HEK293 (cell line): ENCODE measurements at regions not wholly inside any gene's neighbourhood (a gene's known extent, or its start where the extent isn't known, plus 50 kb on each side); places are given as distances from the start of the nearest gene placed in this dataset.

ENCODE experiments used
- YY2 ChIP-seq: fragments of 450-650 bp; formaldehyde crosslinking; IDR thresholded peaks from 2 replicates; pipeline ENCODE4 v1.5.1; 2016; ENCODE audit warnings: missing biosample characterization, missing genetic modification characterization
- ZBTB17 ChIP-seq: fragments of 450-650 bp; formaldehyde crosslinking; IDR thresholded peaks from 2 replicates; pipeline ENCODE4 v1.5.1; 2016; ENCODE audit warnings: missing biosample characterization, missing genetic modification characterization
- ZBTB8A ChIP-seq: fragments of 450-650 bp; formaldehyde crosslinking; IDR thresholded peaks from 2 replicates; pipeline ENCODE4 v1.5.1; 2016; ENCODE audit warnings: missing biosample characterization, missing genetic modification characterization
- ZNF133 ChIP-seq: fragments of 450-650 bp; formaldehyde crosslinking; IDR thresholded peaks from 2 replicates; pipeline ENCODE4 v1.5.1; 2016; ENCODE audit warnings: missing biosample characterization, missing genetic modification characterization
- ZNF335 ChIP-seq: fragments of 450-650 bp; formaldehyde crosslinking; conservative IDR thresholded peaks from 2 replicates; pipeline ENCODE4 v1.5.1; 2016; ENCODE audit warnings: missing biosample characterization, missing genetic modification characterization
- ZNF423 ChIP-seq: fragments of 450-650 bp; formaldehyde crosslinking; IDR thresholded peaks from 2 replicates; pipeline ENCODE4 v1.5.1; 2016; ENCODE audit warnings: missing biosample characterization, missing genetic modification characterization
- ZNF624 ChIP-seq: fragments of 450-650 bp; formaldehyde crosslinking; IDR thresholded peaks from 2 replicates; pipeline ENCODE4 v1.5.1; 2017; ENCODE audit warnings: missing biosample characterization, missing genetic modification characterization
- ZNF747 ChIP-seq: fragments of 450-650 bp; formaldehyde crosslinking; IDR thresholded peaks from 2 replicates; pipeline ENCODE4 v1.5.1; 2016; ENCODE audit warnings: missing biosample characterization, missing genetic modification characterization
- TF ChIP-seq, protein P1 (sequence below): fragments of 450-650 bp; formaldehyde crosslinking; IDR thresholded peaks from 2 replicates; pipeline ENCODE4 v1.5.1; 2016; ENCODE audit warnings: missing biosample characterization, missing genetic modification characterization
- TF ChIP-seq, protein P2 (sequence below): fragments of 450-650 bp; formaldehyde crosslinking; IDR thresholded peaks from 2 replicates; pipeline ENCODE4 v1.5.1; 2016; ENCODE audit warnings: missing biosample characterization, missing genetic modification characterization
- TF ChIP-seq, protein P3 (sequence below): fragments of 450-650 bp; formaldehyde crosslinking; IDR thresholded peaks from 2 replicates; pipeline ENCODE4 v1.5.1; 2016; ENCODE audit warnings: missing biosample characterization, missing genetic modification characterization

DNA sequence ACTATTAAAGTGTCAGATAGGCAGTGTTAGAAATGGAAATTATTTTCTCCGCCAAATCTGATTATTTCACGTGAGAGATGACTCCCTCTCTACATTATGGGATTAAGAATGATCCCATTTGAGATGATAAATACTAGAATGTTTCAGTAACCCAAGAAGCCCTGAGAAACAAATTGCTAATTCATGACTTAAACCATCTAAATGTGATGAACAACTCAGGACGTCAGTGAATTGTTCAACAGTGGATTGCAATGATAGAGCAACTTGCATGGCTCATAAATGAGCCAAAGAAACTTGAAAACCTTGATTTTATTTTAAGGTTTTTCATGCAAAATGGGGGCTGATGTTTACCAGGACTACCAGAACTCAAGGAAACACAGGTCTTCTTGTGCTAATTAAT is 350.5 kb upstream of the WWC1 start:
- TF ChIP-seq ZNF423 (no peak), ZBTB17 (tag by site-specific recombination) (no peak), ZNF747 (tag by site-specific recombination) (no peak), ZNF624 (tag by site-specific recombination) (no peak), ZBTB8A (tag by site-specific recombination) (no peak), ZNF133 (tag by site-specific recombination) (no peak), ZNF335 (tag by site-specific recombination) (no peak), YY2 (tag by site-specific recombination) (no peak)
- TF ChIP-seq, protein P1, sequence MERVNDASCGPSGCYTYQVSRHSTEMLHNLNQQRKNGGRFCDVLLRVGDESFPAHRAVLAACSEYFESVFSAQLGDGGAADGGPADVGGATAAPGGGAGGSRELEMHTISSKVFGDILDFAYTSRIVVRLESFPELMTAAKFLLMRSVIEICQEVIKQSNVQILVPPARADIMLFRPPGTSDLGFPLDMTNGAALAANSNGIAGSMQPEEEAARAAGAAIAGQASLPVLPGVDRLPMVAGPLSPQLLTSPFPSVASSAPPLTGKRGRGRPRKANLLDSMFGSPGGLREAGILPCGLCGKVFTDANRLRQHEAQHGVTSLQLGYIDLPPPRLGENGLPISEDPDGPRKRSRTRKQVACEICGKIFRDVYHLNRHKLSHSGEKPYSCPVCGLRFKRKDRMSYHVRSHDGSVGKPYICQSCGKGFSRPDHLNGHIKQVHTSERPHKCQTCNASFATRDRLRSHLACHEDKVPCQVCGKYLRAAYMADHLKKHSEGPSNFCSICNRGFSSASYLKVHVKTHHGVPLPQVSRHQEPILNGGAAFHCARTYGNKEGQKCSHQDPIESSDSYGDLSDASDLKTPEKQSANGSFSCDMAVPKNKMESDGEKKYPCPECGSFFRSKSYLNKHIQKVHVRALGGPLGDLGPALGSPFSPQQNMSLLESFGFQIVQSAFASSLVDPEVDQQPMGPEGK (tag by site-specific recombination) = no peak
- TF ChIP-seq, protein P2, sequence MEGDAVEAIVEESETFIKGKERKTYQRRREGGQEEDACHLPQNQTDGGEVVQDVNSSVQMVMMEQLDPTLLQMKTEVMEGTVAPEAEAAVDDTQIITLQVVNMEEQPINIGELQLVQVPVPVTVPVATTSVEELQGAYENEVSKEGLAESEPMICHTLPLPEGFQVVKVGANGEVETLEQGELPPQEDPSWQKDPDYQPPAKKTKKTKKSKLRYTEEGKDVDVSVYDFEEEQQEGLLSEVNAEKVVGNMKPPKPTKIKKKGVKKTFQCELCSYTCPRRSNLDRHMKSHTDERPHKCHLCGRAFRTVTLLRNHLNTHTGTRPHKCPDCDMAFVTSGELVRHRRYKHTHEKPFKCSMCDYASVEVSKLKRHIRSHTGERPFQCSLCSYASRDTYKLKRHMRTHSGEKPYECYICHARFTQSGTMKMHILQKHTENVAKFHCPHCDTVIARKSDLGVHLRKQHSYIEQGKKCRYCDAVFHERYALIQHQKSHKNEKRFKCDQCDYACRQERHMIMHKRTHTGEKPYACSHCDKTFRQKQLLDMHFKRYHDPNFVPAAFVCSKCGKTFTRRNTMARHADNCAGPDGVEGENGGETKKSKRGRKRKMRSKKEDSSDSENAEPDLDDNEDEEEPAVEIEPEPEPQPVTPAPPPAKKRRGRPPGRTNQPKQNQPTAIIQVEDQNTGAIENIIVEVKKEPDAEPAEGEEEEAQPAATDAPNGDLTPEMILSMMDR = no peak
- TF ChIP-seq, protein P3, sequence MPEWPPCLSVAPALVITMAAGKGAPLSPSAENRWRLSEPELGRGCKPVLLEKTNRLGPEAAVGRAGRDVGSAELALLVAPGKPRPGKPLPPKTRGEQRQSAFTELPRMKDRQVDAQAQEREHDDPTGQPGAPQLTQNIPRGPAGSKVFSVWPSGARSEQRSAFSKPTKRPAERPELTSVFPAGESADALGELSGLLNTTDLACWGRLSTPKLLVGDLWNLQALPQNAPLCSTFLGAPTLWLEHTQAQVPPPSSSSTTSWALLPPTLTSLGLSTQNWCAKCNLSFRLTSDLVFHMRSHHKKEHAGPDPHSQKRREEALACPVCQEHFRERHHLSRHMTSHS (tag by site-specific recombination) = no peak
